ENCODE measurements at regions not wholly inside any gene's neighbourhood (a gene's known extent, or its start where the extent isn't known, plus 50 kb on each side); places are given as distances from the start of the nearest gene placed in this dataset.

- no peak for TF ChIP-seq POLR2AphosphoS5 (IDR thresholded peaks at IDR 0.05; ENCODE audit: control insufficient read depth, insufficient read depth, low read depth, low read length)
Observed at GRCh38 chr2:19072161-19072560, 286.3 kb downstream of the OSR1 start (continued).

- Histone ChIP-seq H3K27ac (ENCODE audit: extremely low read depth, low read depth, low read length) (no peak overlapping the region), H3K4me1 (replicated peaks in 1 of 2; ENCODE audit: control insufficient read depth in 2 of 2, insufficient read depth in 2 of 2, low read length in 2 of 2) (no peaks in the 10 kb centered on the region), H4K20me1 (replicated peaks; ENCODE audit: control insufficient read depth, insufficient read depth, low read length) (no peaks in the 10 kb centered on the region), H3K9me1 (ENCODE audit: control insufficient read depth, insufficient read depth, low read length) (no peaks in the 10 kb centered on the region), H3K9ac (ENCODE audit: insufficient read depth in 1 of 2, low read depth in 2 of 2, low read length in 2 of 2) (no peak overlapping the region), H3K4me3 (no peak overlapping the region), H3K79me2 (ENCODE audit: control insufficient read depth, insufficient read depth, low read length) (no peaks in the 10 kb centered on the region), H3K27me3 (ENCODE audit: control insufficient read depth in 2 of 2, insufficient read depth in 2 of 2, low read length in 2 of 2) (no peaks in the 10 kb centered on the region), H3K36me3 (ENCODE audit: control insufficient read depth, insufficient read depth, low read length) (no peaks in the 10 kb centered on the region), H2AFZ (ENCODE audit: low read depth, low read length) (no peak overlapping the region), H3K4me2 (ENCODE audit: insufficient read depth, low read length) (no peak overlapping the region), H3K9me3 (replicated peaks; ENCODE audit: control insufficient read depth, insufficient read depth, low read depth, low read length) (no peaks in the 10 kb centered on the region)
- DNase-seq (ENCODE audit: extremely low read depth in 1 of 4, low spot score in 3 of 4) (no peak), ATAC-seq (no peak), FAIRE-seq (no peak)
- ChIA-PET CTCF (ENCODE audit: low intra/inter-chr PET ratio) (no interaction called here), POLR2A (no interaction called here)
- BruUV-seq (replicated peaks) = no TSS peak
- in situ Hi-C loops (cut with MboI) (no loop called here), intact Hi-C loops (cut with micrococcal nuclease) (no loop called here)
- WGBS (ENCODE audit: insufficient coverage, low coverage, missing lambda C conversion rate) = 3% methylated on average over 4 of the region's 4 CpGs
- TF ChIP-seq ZNF324 (CRISPR knock-in tag; IDR thresholded peaks at IDR 0.05) = no peak
- no peak for TF ChIP-seq FOXJ3 (CRISPR knock-in tag; IDR thresholded peaks at IDR 0.05)
- TF ChIP-seq ZNF57 (CRISPR knock-in tag; IDR thresholded peaks at IDR 0.05) = no peak
- no peak for TF ChIP-seq MBD2 (IDR thresholded peaks at IDR 0.05; ENCODE audit: borderline replicate concordance, low read depth)
- TF ChIP-seq U2AF2 (optimal IDR thresholded peaks at IDR 0.05; ENCODE audit: low read depth, low read length) = no peak
- no peak for TF ChIP-seq ZNF280B (CRISPR knock-in tag; IDR thresholded peaks at IDR 0.05)
- no peak for TF ChIP-seq HNRNPLL (IDR thresholded peaks at IDR 0.05; ENCODE audit: low read depth, low read length, poor library complexity, severe bottlenecking)
- TF ChIP-seq THAP12 (CRISPR knock-in tag; IDR thresholded peaks at IDR 0.05) = no peak
- no peak for TF ChIP-seq ZNF398 (CRISPR knock-in tag; IDR thresholded peaks at IDR 0.05)
- TF ChIP-seq CLOCK (CRISPR knock-in tag; IDR thresholded peaks at IDR 0.05; ENCODE audit: borderline replicate concordance) = no peak
- no peak for TF ChIP-seq GABPB2 (CRISPR knock-in tag; conservative IDR thresholded peaks at IDR 0.05)
- TF ChIP-seq NEUROD1 (IDR thresholded peaks at IDR 0.05; ENCODE audit: borderline replicate concordance, low read depth, low read length, partially characterized antibody) = no peak
- no peak for TF ChIP-seq SETDB1 (IDR thresholded peaks at IDR 0.05; ENCODE audit: low read length)
Observed at GRCh38 chr2:19070886-19071285, 287.5 kb downstream of the OSR1 start.
